ENCODE measurements at regions not wholly inside any gene's neighbourhood (a gene's known extent, or its start where the extent isn't known, plus 50 kb on each side); places are given as distances from the start of the nearest gene placed in this dataset.
A peak's percentile ranks its signal among the peaks of the same experiment; 100 is the strongest.

DNA sequence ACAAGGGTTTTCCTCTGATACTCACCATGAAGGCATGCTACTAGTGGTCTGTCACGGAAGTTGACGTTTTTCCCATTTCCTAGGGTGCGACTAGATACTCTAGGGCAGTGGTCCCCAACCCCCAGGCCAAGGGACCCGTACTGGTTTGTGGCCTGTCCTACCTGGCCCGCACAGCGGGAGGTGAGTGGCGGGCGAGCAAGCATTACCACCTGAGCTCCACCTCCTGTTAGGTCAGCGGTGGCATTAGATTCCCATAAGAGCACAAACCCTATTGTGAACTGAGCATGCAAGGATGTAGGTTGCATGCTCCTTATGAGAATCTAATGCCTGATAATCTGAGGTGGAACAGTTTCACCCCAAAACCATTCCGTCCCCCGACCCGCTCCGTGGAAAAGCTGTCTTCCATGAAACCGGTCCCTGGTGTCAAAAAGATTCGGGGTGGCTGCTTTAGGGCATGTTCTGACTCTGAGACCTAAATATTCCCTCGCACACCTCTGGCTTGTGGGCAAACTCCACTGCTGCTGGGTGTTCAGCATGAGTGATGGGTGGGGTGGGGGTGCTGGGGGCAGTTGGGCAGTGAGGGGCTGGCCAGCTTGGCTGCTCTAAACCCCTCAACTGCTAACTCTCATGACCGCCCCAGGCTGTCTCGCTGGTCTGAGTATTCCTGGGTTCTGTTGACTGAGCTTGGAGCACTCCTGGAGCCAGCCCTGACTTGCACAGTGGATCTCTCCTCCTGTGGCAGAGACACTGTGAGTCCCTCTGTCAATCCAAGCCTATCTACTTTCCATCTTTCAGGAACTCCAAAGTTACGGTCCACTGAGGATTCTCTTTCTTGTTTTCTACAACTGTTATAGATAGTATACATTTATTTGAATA, 78.3 kb upstream of the NEK6 start:
- DNase-seq: no peak

DNA sequence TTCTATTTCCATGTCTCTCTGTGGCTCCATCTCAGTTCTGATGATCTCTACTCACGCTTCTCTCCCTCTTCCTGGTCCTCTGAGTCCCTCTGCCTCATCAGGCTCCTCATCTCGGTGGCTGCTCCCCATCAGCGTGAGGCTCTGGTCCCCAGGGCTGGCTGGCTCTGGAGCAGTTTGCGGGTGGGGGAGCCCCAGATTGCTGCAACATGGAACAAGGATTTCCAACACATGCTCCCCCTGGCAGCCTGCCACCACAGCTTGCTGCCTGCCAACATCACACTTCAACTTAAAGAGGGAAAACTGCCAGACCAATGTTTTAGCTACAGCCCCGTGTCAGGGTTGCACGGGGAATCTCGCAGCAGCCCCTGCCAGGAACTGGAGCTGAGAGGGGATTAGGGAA, 77.2 kb upstream of the NEK6 start:
- peak; percentile 70 for DNase-seq

- no peak for DNase-seq
Measured at GRCh38 chr9:124182741-124183140, 75.0 kb upstream of the NEK6 start.

GRCh38 chr9:124183772-124184171, 74.0 kb upstream of the NEK6 start:
- DNase-seq: no peak

GRCh38 chr9:124185413-124185812, 72.3 kb upstream of the NEK6 start:
- DNase-seq: no peak

GRCh38 chr9:124187311-124187710, 70.4 kb upstream of the NEK6 start:
- DNase-seq: no peak

DNA sequence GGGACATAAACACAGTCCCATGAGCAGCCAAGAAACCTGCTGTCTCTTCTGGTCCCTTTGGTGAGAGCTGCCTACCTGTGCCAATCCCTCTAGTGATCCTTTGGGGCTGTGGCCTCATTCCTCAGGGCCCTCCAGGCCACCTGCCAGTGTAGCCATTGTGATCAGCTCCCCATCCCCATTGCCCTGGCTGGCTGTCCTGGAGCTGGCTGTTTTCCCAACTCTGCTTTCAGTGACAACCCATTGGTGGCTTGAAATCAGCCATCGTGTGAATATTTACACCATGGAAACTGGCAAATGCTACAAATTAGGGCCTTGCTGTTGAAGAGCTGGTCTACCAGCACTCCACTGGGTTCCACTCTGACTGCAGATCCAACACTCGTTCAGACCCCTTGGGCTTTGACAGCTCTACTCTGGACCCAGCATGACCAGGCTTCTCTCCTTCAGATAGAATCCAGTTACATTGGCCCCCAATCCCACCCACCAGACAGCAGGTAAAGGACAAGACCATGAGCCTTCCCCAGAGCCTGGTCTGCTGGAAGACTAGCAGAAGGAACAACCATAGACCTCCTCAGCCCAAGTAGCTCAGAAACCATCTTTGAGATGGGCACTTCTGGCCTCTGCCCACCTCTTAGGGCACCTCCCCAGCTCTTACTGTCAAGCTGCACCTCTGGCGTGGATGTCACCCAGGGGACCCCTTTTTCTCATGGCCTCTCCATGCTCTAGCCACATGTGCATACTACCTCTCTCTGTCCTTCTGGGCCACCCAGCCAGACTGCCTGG, 69.2 kb upstream of the NEK6 start:
- DNase-seq: no peak

DNA sequence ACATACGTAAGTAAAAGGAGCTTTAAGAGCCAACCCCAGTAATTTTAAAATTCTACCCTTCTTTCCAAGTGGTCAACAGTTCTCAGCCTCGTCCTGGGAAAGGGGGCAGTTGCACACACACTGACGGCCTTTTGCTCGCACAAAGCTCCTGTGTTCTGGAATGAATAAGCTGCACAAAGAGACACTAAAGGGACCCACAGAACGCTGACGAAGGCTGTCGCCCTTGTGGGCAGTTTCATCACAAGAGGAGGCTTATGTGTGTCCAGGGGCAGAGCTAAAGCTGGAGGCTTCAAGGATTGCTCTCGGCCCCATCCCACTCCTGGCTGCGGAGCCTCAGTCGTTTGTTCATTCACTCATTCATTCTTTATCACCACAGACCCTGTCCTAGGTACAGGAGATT, 67.0 kb upstream of the NEK6 start:
- DNase-seq: no peak

- DNase-seq: no peak
Measured at GRCh38 chr9:124191691-124192395, 65.9 kb upstream of the NEK6 start.

DNA sequence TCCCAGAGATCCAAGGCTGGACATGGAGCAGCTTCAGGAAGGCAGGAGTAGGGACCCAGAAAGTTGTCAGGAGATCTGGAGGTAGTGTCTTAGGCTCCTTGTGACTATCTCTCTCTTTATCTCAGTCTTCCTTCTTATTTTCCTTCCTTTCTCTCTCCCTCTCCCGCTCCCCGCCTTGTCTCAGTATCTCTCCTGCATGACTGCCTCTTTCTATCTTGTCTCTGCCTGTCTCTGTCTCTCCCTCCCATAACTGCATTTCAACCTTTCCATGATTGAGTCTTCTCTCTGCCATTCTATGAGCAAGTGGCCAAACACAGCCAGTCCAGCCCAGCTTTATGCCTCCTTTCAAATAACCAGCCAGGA, 61.0 kb upstream of the NEK6 start:
- DNase-seq: no peak

DNA sequence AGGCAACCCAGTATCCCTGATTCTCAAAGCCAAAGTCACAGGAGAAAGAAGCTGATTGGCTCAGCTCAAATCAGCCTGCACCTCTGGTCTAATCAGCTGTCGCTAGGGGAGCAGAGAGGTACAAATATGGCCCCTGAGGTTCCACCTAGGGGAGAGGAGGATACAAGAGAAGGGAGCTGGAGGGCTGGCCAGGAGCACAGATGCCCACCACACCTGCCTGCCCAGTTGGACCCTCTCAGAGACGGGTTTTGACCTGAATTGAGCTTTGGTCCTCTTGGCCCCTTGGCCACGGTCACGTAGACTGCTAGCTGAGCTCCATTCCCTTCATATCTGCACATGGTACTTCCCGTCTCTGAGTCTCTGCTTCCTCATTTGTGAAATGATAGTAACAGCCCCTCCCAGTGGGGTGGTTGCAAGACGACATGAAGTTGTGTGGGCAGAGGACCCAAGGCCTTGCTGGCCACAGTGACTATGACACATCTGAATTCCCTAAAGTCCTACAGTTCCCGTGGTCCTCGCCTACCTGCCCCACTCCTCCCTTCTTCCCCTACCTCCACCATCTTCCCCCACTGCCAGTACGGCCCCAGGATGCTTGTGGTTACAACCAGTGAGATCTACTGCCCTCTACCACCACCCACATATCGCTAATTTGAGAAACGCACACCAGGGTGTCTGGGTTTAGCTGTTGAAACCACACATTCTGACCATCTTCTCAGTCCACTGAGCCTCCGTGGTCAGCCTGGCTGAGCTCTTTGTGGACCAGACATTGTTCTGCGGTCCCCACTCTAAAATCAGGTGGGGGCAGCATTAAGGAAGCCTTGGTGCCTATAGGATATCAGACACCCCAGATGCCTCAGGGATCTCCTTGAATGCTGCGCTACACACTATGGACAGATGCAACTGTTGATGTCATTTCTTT, 60.3 kb upstream of the NEK6 start:
- DNase-seq: no peak

DNA sequence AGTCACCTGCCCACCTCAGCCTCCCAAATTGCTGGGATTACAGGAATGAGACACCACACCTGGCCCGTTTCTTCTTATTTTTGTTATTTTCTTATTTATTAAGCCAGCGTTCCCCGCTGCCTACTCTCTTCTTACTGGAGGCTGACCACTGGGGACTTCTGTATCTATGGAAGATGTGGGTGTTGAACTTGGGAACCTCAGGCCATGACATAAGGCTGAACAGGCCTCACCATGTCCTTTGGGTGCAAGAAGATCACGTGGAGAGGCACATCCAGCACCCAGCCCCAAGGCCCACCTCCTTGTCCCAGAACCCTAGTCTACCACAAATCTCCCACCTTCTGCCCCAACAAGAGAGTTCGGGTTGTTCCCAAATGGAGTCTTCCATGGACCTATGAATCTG, 59.4 kb upstream of the NEK6 start:
- DNase-seq: no peak

DNA sequence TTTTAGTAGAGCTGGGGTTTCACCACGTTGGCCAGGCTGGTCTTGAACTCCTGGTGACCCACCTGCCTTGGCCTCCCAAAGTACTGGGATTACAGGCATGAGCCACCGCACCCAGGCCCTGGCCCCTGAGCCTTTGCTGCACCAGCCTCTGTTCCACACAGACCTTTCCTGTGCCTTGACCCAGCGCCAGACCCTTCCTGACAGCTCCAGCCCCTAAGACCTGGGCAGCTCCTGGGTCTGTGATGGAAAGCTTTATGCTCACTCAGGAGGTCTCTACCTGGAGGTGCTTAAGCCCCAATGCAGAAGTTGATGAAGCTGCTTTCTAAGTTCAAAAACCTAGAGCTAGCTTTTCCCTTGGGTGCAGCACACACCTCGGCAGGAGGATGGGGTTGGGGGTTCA, 58.8 kb upstream of the NEK6 start:
- DNase-seq: no peak

- DNase-seq: no peak
Measured at GRCh38 chr9:124199474-124199873, 58.3 kb upstream of the NEK6 start.

DNA sequence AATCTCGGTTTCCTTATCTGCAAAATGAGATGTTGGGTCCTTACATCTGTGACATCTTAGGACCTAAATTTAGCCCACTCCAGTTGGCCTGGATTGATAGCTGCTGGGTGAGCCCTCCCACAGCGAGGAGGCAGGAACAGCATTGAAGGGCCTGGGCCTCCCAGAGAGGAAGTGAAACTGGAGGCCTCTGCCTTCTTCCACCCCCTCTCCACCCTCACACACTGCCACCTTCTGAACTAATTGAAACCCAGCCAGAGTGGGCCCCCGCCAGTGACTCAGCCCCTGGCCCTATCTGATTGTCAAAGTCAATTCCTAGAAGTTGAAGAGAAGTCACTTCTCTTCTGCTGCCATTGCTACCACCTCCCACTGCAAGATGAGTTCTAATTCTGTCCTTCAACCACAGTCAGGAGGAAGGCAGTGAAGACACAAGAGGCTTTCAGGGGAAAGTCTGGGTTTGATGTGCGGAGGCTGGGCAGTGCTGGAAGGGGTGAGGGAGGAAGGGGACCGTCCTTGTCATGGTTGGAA, 55.2 kb upstream of the NEK6 start:
- no peak for DNase-seq

- no peak for DNase-seq
Measured at GRCh38 chr9:124205686-124206352, 51.9 kb upstream of the NEK6 start.

- no peak for DNase-seq
Measured at GRCh38 chr9:124206391-124206790, 51.4 kb upstream of the NEK6 start.

All from skin of body (tissue), 1 donor.